Activated CD4-positive, alpha-beta T cell treated with anti-CD3 and anti-CD28 coated beads, Interleukin-2, amount 10 ng/mL, durations not matched to agents 24 days and 14 days (primary cell): ENCODE measurements at regions not wholly inside any gene's neighbourhood (a gene's known extent, or its start where the extent isn't known, plus 50 kb on each side); places are given as distances from the start of the nearest gene placed in this dataset.
"Not testable (repeated sequence)": the region's sequence is repeated elsewhere in the genome, so short reads cannot be mapped to it uniquely, and the experiment has no call there.

Experiments
- DNase-seq: peaks from one replicate; pipeline ENCODE4 v3.0.0; 2022
- H3K27ac Mint-ChIP-seq: one replicate; pipeline ENCODE4 v1.8.0; 2022; ENCODE audit warnings: mild to moderate bottlenecking, mixed read lengths
- H3K27me3 Mint-ChIP-seq: one replicate; pipeline ENCODE4 v1.8.0; 2022; ENCODE audit warnings: mixed read lengths
- H3K36me3 Mint-ChIP-seq: one replicate; pipeline ENCODE4 v1.8.0; 2022; ENCODE audit warnings: low read depth, mild to moderate bottlenecking, mixed read lengths
- H3K4me1 Mint-ChIP-seq: one replicate; pipeline ENCODE4 v1.8.0; 2021; ENCODE audit warnings: mixed read lengths
- H3K4me3 Mint-ChIP-seq: one replicate; pipeline ENCODE4 v1.8.0; 2022; ENCODE audit warnings: mild to moderate bottlenecking, moderate library complexity, mixed read lengths
- H3K9me3 Mint-ChIP-seq: one replicate; pipeline ENCODE4 v1.8.0; 2021; ENCODE audit warnings: mixed read lengths
- intact Hi-C: fragments of 100-400 bp; cut with micrococcal nuclease; formaldehyde crosslinking; loops from one replicate; pipeline ENCODE4 v1.15.1; 2023

GRCh38 chr5:53799644-53800043 is 239.2 kb downstream of the NDUFS4 start:
- H3K27ac Mint-ChIP-seq, H3K4me1 Mint-ChIP-seq, H3K27me3 Mint-ChIP-seq, DNase-seq, intact Hi-C loops, H3K4me3 Mint-ChIP-seq, H3K36me3 Mint-ChIP-seq: not testable (repeated sequence)
- H3K9me3 Mint-ChIP-seq, result peaks cover 14% of the 10 kb centered on the region

- H3K27me3 Mint-ChIP-seq, intact Hi-C loops, DNase-seq, H3K4me1 Mint-ChIP-seq, H3K36me3 Mint-ChIP-seq, H3K27ac Mint-ChIP-seq, H3K4me3 Mint-ChIP-seq: not testable (repeated sequence)
- H3K9me3 Mint-ChIP-seq, result peaks cover 22% of the 10 kb centered on the region
These were observed 248.0 kb downstream of the NDUFS4 start for GRCh38 chr5:53808392-53808791.

- Mint-ChIP-seq H3K9me3 (no peaks in the 10 kb centered on the region), H3K27me3 (peaks cover 7% of the 10 kb centered on the region), H3K36me3 (no peaks in the 10 kb centered on the region), H3K4me3 (no peak overlapping the region), H3K27ac (no peak overlapping the region), H3K4me1 (no peaks in the 10 kb centered on the region)
- intact Hi-C loops, result no loop called here
- DNase-seq, result no peak
These were observed 254.4 kb downstream of the NDUFS4 start for GRCh38 chr5:53814819-53815218.

GRCh38 chr5:53815471-53815870 is 255.0 kb downstream of the NDUFS4 start:
- Mint-ChIP-seq H3K27ac (no peak overlapping the region), H3K4me3 (no peak overlapping the region), H3K4me1 (no peaks in the 10 kb centered on the region), H3K36me3 (no peaks in the 10 kb centered on the region), H3K9me3 (no peaks in the 10 kb centered on the region), H3K27me3 (peaks cover 7% of the 10 kb centered on the region)
- intact Hi-C loops, result no loop called here
- DNase-seq, result no peak

GRCh38 chr5:53817183-53817582 is 256.7 kb downstream of the NDUFS4 start:
- intact Hi-C loops, result no loop called here
- H3K36me3 Mint-ChIP-seq, result no peaks in the 10 kb centered on the region
- no peak for DNase-seq
- H3K4me1 Mint-ChIP-seq, result no peaks in the 10 kb centered on the region
- no peak overlapping the region for H3K4me3 Mint-ChIP-seq
- no peaks in the 10 kb centered on the region for H3K9me3 Mint-ChIP-seq
- no peak overlapping the region for H3K27ac Mint-ChIP-seq
- peaks cover 7% of the 10 kb centered on the region for H3K27me3 Mint-ChIP-seq

- Mint-ChIP-seq H3K9me3 (no peaks in the 10 kb centered on the region), H3K4me1 (no peaks in the 10 kb centered on the region), H3K4me3 (no peak overlapping the region), H3K36me3 (no peaks in the 10 kb centered on the region), H3K27ac (no peak overlapping the region), H3K27me3 (peaks cover 7% of the 10 kb centered on the region)
- intact Hi-C loops, result no loop called here
- no peak for DNase-seq
These were observed 259.0 kb downstream of the NDUFS4 start for GRCh38 chr5:53819482-53819881.

- Mint-ChIP-seq H3K4me1 (no peaks in the 10 kb centered on the region), H3K36me3 (no peaks in the 10 kb centered on the region), H3K27me3 (peaks cover 4% of the 10 kb centered on the region), H3K4me3 (no peak overlapping the region), H3K9me3 (no peaks in the 10 kb centered on the region), H3K27ac (no peak overlapping the region)
- no peak for DNase-seq
- intact Hi-C loops, result no loop called here
These were observed 259.8 kb downstream of the NDUFS4 start for GRCh38 chr5:53820119-53820801.

- Mint-ChIP-seq H3K4me1 (no peaks in the 10 kb centered on the region), H3K27me3 (peaks cover 4% of the 10 kb centered on the region), H3K4me3 (no peak overlapping the region), H3K27ac (no peak overlapping the region), H3K36me3 (no peaks in the 10 kb centered on the region), H3K9me3 (no peaks in the 10 kb centered on the region)
- intact Hi-C loops, result no loop called here
- no peak for DNase-seq
These were observed 260.3 kb downstream of the NDUFS4 start for GRCh38 chr5:53820802-53821171.

GRCh38 chr5:53825016-53825415 is 264.6 kb downstream of the NDUFS4 start:
- H3K27me3 Mint-ChIP-seq, result no peaks in the 10 kb centered on the region
- no peak overlapping the region for H3K27ac Mint-ChIP-seq
- no peak overlapping the region for H3K4me3 Mint-ChIP-seq
- H3K36me3 Mint-ChIP-seq, result no peaks in the 10 kb centered on the region
- no peak for DNase-seq
- no peaks in the 10 kb centered on the region for H3K4me1 Mint-ChIP-seq
- intact Hi-C loops, result no loop called here
- no peaks in the 10 kb centered on the region for H3K9me3 Mint-ChIP-seq

- Mint-ChIP-seq H3K4me1 (no peaks in the 10 kb centered on the region), H3K9me3 (no peaks in the 10 kb centered on the region), H3K4me3 (no peak overlapping the region), H3K27ac (no peak overlapping the region), H3K27me3 (no peaks in the 10 kb centered on the region), H3K36me3 (no peaks in the 10 kb centered on the region)
- no peak for DNase-seq
- intact Hi-C loops, result no loop called here
These were observed 265.5 kb downstream of the NDUFS4 start for GRCh38 chr5:53825926-53826325.

GRCh38 chr5:53826504-53826903 is 266.1 kb downstream of the NDUFS4 start:
- Mint-ChIP-seq H3K36me3 (no peaks in the 10 kb centered on the region), H3K27me3 (no peaks in the 10 kb centered on the region), H3K27ac (no peak overlapping the region), H3K4me3 (no peak overlapping the region), H3K4me1 (no peaks in the 10 kb centered on the region), H3K9me3 (no peaks in the 10 kb centered on the region)
- intact Hi-C loops, result no loop called here
- no peak for DNase-seq

GRCh38 chr5:53827211-53827651 is 266.8 kb downstream of the NDUFS4 start:
- intact Hi-C loops, result no loop called here
- H3K27ac Mint-ChIP-seq, result no peak overlapping the region
- H3K27me3 Mint-ChIP-seq, result no peaks in the 10 kb centered on the region
- H3K4me3 Mint-ChIP-seq, result no peak overlapping the region
- DNase-seq, result no peak
- H3K36me3 Mint-ChIP-seq, result no peaks in the 10 kb centered on the region
- no peaks in the 10 kb centered on the region for H3K9me3 Mint-ChIP-seq
- H3K4me1 Mint-ChIP-seq, result no peaks in the 10 kb centered on the region

GRCh38 chr5:53831496-53831895 is 271.1 kb downstream of the NDUFS4 start:
- Mint-ChIP-seq H3K4me3 (no peak overlapping the region), H3K9me3 (no peaks in the 10 kb centered on the region), H3K36me3 (no peaks in the 10 kb centered on the region), H3K27me3 (no peaks in the 10 kb centered on the region), H3K27ac (no peak overlapping the region), H3K4me1 (no peaks in the 10 kb centered on the region)
- no peak for DNase-seq
- intact Hi-C loops, result no loop called here
